Stimulated activated CD4-positive, alpha-beta T cell treated with anti-CD3 and anti-CD28 coated beads, Interleukin-12 subunit alpha, Interleukin-12 subunit beta, amount 100 ng/mL, for 48 hours (primary cell): ENCODE measurements at regions not wholly inside any gene's neighbourhood (a gene's known extent, or its start where the extent isn't known, plus 50 kb on each side); places are given as distances from the start of the nearest gene placed in this dataset.
"Not testable (repeated sequence)": the region's sequence is repeated elsewhere in the genome, so short reads cannot be mapped to it uniquely, and the experiment has no call there.

Source experiments
- DNase-seq, 3 donors: peaks; one replicate each; pipeline ENCODE4 v3.0.0-alpha.2; 2020; ENCODE audit warnings: low read depth in 2 of 3, low spot score in 1 of 3

DNA sequence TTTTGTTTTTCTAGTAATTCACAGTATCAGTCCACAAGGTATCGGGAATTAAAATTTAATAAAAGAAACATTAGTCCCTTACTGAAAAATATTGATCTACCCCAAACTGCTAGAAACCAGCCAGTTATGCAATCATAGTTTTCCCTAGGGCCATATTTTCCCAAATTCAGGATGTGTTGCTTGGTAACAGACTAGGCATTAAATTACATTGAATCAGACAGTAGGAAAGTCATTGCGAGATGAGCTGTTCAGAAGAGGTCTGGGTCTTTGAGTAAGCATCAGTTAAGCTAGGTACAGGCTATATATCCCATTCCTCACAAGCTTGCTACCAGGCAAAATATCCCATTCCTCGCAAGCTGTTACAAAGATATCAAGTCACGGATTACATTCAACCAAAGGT, 123.0 kb upstream of the CCDC150 start:
- no peak for DNase-seq

DNA sequence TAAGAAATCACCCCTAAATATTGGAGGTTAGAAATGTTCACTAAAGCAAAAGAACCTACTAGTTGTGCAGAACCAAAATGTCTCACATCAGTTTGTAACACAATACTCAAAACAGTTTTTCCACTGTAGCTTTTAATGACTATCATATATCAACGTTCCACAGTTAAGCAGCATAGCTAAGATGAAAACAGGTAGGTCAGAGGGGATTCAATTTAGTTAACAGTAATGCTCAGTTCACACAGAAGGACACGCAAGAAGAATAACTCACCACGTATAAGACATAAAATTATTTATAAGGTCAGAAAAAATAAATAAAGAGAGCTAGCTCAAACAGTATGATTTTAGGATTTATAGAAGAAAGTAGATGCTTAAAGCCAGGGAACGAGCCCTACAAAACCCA, 118.9 kb upstream of the CCDC150 start:
- no peak for DNase-seq

DNA sequence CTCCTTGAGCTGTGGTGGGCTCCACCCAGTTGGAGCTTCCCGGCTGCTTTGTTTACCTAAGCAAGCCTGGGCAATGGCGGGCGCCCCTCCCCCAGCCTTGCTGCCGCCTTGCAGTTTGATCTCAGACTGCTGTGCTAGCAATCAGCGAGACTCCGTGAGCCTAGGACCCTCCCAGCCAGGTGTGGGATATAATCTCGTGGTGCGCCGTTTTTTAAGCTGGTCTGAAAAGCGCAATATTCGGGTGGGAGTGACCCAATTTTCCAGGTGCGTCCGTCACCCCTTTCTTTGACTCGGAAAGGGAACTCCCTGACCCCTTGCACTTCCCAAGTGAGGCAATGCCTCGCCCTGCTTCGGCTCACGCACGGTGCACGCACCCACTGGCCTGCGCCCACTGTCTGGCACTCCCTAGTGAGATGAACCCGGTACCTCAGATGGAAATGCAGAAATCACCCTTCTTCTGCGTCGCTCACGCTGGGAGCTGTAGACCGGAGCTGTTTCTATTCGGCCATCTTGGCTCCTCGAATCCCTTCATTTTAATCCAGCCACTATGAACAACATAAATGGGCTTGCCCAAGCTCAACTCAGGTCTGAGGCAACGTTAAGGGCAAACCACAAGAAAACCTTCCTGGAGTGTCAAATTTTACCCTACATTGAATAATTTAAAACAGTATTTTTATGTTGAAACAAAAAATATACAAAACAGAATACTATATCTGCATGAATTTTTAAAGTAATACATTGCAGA, 112.4 kb upstream of the CCDC150 start:
- DNase-seq, result not testable (repeated sequence)

DNA sequence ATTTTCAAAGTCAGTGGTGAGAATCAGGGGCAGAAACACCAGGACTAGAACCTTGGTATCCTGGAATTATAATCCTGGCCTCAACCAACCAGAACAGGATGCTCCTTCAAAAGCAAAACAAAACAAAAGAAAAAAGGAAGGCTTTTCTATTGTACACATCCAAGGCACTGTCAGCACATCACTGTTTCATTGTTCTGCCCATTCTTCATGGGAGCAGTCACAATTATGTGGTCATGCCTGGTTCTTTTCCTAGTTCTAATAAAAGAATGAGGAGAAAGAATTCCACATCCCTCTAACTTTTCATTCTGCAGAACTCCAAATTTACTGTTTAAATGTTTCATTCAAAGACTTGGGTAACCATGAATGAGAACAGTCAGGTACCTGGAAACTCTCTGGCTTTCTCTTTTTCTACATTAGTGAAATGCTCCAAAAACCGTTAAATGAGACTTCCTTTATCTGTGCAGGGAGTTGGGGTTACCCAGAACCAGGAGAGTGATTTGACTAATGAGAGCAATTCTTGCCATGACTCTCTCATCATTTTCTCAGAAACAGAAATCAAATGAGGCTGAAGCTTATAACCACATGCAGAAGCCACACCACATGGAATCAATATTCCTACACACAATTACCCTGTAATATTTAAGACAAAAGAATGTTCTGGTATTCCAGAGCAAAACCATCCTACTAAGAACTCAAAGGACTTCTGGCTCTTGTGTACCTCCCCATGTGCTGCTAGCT, 110.9 kb upstream of the CCDC150 start:
- DNase-seq, result no peak

DNA sequence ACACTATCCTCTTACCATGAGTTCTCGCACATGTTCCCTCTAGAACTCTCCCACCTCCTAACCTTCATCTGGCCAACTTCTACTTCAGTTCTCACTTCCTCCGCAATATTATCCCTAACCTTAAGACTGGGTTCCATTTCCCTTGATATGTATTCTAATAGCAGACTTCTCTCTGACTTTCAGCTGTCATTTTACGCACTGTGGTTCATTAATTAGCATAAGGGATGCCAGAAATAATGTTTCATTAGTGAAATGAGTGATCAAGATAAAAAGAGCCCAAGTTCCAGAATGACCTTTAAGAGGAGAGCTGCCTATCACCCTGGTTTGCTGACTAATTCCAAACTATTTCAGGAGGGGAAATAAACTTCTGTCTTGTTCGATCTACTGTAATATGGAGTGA, 108.6 kb upstream of the CCDC150 start:
- DNase-seq, result no peak

DNA sequence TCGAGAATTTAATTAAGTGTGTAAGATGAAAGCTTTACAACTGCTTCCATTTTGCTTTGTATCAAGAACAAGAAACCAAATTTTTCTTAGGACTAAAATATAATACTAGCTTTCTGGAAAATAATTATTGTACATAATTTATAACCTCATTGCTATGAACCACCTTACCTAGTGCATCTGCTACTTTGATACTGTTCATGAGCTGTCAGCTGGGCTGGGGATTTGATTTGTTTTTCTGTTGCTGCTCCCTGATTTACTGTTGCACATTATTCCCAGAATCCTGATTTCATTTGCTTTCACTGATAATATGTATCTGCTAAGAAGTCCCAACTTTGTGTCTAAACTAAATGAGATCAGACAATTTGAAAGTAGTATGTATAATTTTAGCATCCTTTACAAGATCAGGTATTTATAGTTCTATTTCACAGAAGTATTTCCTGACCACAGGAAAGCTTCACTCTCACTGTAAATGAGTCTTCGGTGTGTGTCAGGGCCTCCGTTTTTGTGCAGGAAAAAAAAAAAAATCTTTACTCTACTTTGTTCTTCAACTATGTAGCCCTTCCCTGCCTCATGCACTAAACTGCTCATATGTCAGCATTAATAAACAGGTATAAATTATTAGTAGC, 105.6 kb upstream of the CCDC150 start:
- no peak for DNase-seq

DNA sequence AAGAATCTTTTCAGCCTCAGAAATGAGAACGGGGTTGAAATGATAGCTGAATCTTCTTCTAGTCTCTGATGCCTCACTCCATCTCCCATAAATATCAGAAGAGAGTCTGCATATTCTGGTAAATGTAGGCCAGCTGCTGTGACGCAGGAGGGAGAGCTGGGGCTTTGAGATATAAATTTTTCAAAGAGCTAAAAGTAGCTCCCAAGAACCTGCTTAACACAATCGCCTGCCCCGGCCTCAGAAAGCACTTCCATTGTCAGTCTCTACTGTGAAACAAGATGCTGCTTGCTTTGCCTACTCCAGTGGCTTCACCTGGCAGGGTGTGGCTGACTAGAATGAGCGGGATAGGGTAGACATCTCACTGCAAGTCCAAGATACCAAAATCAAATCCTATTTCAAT, 105.0 kb upstream of the CCDC150 start:
- DNase-seq, result no peak

DNA sequence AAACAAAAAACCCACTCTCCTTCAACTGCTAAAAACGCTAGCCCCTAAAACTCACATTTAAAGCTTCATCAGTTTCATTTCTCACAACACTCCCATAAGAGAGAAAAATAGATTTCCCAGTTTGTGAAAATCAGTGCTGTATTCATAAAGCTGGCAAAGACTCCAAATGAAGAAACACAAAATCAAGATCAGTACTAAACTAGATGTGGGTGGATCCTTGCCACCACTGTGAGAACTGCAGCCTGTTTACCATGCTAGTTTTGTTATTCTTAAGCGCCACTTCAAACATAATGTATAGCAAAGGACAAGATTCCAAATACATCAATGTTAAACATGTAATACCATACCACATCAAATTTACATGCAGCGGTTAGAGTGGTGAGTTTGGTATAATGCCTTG, 104.5 kb upstream of the CCDC150 start:
- DNase-seq, result no peak

DNA sequence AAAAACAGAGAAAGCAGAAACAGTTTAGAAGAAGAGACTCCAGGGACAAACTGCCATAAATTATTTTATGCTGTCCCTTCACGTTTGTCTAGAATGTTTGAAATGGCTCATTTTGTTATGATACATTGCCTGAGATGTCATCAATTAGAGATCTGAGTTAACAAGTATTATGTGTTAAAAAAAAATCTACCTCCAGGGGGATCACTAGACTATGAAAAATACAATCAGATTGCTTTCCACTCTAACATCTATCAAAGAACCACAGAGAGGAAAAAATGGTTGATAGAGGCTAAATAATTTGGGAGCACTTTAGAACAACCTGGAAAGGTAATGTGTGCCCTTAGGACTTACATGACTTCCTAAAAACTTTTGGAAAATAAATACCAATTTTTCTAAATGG, 103.8 kb upstream of the CCDC150 start:
- DNase-seq, result no peak

DNA sequence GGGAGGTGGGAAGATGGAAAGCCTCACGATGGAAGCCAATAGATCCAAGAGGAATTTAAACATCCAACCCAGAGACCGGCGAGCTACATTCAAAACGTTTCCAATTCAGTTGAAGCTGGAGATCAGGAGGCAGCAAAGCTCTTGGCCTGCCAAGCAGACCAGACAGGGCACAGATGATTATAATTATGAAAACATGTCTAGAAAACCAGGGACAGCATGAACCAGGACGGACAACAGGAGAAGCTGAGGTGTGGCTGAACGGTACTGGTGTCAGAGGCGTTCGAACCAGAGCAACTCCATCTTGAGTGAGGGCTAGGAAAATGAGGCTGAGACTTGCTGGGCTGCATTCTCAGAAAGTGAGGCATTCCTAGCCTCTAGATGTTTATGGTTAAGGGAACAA, 102.2 kb upstream of the CCDC150 start:
- DNase-seq, result no peak

DNA sequence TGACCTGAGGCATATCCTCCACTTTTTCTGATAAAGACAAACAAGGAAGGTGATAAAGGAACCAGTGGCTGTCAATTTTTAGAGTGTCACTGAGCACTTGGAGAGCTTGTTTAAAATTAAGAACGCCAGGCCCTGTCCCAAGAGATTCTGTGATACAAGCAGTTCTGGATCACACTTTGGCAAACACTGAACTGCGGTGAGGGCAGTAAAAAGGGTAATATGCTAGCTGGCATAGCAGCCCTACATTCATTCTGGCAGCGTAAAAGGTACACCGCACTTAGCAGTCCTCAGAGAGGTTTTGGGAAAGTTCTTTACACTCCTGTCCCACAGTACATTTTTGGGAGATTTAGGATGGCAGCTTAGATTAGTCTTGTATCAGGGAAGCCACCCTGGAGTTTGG, 101.3 kb upstream of the CCDC150 start:
- no peak for DNase-seq

DNA sequence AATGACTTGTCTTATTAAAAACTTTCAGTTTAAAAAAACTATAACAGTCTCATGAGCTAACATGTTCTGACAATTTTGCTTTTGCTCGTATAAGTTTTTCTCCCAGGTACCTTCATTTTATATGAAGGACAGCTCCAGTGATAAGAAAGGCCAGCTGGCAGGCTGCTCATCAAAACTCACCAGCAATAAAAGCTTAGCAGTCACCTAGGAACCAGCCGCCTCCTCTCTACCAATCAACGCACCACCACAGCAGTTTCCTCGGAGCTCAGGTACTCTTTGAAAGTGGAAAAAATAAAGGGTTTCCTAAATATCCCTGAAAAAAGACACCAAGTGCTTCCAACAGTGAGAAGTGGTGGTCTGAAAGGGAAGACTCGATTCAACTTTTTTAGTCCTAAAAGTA, 100.9 kb upstream of the CCDC150 start:
- DNase-seq, result no peak

DNA sequence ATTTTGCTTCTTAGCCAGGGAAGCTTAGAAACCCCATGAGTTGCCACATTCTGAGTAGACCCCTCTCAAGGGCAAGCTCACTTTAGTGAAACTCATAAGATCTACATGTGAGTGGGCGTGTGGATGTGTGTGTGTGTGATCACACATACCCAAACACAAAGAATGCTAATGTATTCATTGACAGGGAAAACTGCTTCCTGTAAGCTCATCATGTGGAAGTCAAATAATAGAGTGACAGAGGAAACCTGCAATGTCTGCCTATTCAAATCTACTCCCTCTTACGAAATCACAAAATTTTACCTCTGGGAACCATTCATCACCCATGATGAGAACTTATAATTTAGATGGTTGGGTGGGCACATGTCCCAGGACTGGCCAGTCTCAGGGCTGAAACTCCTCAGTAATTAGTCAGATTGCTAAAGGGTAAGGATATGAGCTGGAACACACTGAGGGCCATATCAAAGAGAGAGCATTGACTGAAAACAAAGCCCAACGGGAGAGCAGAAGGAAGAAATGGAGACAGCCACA, 94.5 kb upstream of the CCDC150 start:
- no peak for DNase-seq

DNA sequence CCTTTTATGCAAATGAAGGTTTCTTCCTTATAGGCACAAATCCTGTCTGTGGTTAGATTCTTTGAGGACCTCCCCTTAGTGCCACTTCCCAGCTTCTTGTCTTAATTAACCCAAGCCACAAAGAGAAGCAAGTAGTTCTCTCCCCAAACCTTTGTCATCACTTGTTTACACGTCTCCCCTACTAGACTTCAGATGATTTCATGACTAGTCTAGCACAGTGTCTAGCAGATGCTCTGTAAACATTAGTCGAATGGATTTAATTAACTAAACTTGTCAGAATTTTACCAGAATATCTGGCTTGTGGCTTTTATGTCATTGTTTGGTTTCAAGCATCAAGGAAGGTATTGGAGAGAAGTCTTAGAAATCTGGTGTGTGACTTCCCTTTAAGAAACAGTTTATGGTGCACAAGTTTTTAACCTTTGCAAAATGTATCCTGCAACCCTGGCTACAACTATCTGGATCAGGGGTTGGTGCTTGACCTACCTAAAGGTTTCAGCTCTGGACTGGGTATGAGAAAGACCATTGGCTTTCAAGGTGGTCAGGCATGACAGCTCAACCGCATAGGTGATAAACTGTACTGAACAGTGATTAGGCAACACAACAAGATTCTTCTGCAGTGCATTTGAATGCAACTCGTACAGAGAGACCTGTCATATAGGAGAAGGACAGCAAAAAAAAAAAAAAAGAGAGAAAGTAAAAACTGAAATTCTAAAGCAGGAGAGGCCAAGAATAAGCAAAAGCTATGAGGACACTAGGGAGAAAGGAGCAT, 93.2 kb upstream of the CCDC150 start:
- no peak for DNase-seq

DNA sequence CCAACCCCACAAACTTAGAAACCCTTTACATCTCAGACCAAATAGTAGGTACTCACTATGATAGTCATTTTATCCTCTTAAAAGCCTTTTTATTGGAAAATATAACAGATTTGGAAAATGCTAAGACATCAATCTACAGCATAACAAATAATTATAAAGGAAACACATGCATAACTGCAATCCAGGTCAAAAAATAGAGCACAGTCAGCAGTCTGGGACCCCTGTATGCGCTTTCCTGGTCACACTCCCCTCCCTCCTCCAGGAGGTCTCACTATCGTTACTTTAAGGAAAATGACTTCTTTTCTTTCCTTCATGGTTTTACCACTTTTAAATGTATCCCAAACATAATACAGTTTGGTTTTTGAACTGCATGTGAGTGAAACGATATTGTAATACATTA, 90.5 kb upstream of the CCDC150 start:
- no peak for DNase-seq

DNA sequence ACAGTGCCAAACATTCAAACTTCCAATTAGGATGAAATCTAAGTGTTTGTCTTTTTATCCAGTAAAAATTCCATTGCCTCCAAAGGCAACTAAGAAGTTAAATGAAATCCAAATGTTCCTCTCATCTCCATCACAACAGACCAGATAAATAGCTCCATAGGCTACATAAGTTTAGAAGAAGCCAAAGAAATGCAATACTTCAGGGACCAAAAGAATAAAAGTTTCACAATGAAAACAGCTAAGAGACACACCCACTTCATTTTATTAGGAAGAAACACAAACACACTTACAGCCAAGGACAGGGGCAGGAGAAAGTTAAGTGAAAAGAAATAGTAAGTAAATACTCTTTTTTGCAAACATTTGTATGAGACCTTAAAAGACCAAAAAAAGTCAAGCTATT, 88.5 kb upstream of the CCDC150 start:
- DNase-seq, result no peak

DNA sequence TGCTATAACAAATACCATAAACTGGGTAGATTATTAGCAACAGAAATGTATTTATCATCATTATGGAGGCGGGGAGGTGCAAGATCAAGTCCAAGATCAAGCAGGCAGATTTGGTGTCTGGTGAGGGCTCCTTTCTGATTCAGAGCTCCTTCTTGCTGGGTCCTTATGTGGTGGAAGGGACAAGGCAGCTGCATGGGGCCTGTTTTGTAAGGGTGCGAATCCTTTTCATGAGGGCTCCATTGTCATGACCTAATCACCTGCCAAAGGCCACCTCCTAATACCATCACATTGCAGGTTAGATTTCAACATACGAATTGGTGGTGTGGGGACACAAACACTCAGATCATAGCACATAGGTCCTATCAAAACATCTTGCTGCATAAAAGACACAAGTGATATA, 84.4 kb upstream of the CCDC150 start:
- DNase-seq, result no peak

DNA sequence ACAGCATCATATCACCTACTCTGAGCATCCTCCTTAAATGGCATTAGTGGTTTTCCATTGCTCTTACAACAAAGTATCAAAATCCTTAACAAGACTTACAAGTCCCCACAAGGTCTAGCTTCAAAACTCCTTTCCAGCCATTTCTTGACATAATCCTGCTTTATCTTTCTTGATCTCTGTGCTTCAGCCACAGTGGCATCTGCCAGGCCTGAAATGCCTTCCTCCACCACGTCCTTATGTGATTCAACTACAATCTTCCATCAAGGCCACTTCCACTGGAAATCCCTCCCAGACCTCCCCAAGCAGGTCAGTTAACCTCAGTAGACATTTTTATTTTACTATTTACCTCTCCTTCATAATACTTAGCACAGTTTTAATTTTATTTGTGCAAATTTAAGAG, 83.8 kb upstream of the CCDC150 start:
- DNase-seq, result no peak

DNA sequence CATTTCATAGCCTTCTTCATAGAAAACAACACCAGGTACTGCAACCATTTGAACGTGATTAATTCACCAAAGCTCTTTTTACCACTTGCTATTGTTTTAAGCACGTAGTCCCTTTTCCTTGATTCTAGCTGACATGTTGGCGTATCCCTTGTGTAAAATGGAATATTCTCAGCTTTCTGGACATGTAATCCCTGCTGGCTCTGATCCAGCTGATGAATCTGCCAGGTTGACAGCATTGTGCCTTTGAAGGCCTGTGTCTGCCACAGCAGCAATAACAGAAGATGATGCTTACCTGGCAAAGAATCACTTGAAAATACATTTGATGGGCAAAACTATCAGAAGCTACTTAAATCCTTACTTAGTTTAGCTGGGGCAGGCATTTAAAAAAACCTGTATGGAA, 81.0 kb upstream of the CCDC150 start:
- DNase-seq, result no peak

DNA sequence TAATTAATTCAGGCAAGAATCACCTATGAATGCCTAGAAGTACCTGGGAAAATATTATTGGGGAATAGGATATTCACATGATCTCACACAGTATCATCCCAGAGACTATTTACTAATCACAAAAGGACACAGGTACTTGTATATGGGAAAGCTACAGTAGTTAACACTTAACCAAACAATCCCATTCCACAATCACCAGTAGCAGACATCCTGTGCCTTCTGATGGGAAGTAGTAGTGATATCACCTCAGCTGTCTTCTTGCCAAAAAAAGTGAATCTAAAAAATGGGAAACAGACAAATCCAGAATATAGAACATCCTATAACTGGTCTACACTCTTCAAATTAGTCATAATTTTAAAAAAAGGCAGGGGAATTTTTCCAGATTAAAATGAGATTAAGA, 75.6 kb upstream of the CCDC150 start:
- DNase-seq, result no peak

DNA sequence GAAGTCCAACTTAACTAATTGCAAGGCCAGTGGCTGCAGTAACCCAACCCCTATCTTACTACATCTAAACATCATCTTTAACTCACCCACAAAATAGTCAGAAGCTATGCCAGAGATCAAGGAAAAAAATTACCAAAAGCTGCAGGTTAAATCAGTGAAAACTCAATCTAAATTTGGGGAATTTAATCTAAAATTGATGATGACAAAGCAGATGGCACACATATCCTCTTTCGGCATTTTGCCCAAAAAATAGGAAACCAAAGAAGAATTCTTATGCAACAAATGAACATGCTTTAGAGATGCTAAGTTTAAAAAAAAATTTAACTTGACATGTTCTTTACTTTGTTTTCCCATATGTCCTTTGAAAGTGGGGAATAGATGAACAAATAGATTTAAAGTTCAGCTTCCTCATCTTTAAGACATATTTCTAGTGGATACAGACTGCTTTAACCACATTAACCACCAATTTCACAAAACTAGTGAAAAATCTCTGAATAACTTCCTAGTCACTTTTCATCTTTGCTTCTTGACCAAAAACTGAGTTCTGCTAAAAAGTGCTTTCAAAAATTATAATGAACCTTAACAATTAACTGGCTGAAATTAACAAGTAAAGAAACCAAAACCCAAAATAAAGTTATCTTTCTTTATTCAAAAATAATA, 74.3 kb upstream of the CCDC150 start:
- no peak for DNase-seq
